AG09319 (cell line): ENCODE measurements at regions not wholly inside any gene's neighbourhood (a gene's known extent, or its start where the extent isn't known, plus 50 kb on each side); places are given as distances from the start of the nearest gene placed in this dataset.

Experiments
- DNase-seq: peaks from one replicate; pipeline ENCODE4 v3.0.0-alpha.2; 2010; ENCODE audit warnings: low read depth; ENCODE audit errors: extremely low read depth
- CTCF ChIP-seq: IDR thresholded peaks from 2 replicates; pipeline ENCODE4 v1.5.1; 2011; ENCODE audit warnings: low read depth, mild to moderate bottlenecking, inconsistent platforms, low read length, moderate library complexity

GRCh38 chr6:159372333-159372732, 203.1 kb downstream of the FNDC1 start:
- TF ChIP-seq CTCF: no peak
- DNase-seq: no peak

GRCh38 chr6:159360306-159360705, 191.1 kb downstream of the FNDC1 start:
- DNase-seq: no peak

GRCh38 chr6:159359581-159360297, 190.5 kb downstream of the FNDC1 start:
- no peak for DNase-seq
- TF ChIP-seq CTCF: no peak

More at GRCh38 chr6:159360306-159360705, 191.1 kb downstream of the FNDC1 start:
- no peak for TF ChIP-seq CTCF

- no peak for DNase-seq
- TF ChIP-seq CTCF: no peak
Measured at GRCh38 chr6:159358562-159358961, 189.4 kb downstream of the FNDC1 start.

GRCh38 chr6:159357211-159357915, 188.2 kb downstream of the FNDC1 start:
- no peak for DNase-seq
- no peak for TF ChIP-seq CTCF

GRCh38 chr6:159353193-159353592, 184.0 kb downstream of the FNDC1 start:
- no peak for DNase-seq
- TF ChIP-seq CTCF: no peak

- no peak for DNase-seq
- TF ChIP-seq CTCF: no peak
Measured at GRCh38 chr6:159351707-159352106, 182.5 kb downstream of the FNDC1 start.
